HepG2 (cell line): ENCODE measurements at regions not wholly inside any gene's neighbourhood (a gene's known extent, or its start where the extent isn't known, plus 50 kb on each side); places are given as distances from the start of the nearest gene placed in this dataset.

Source experiments
- ATAC-seq: fragments of 200-7000 bp; cut with Tn5 transposase; 3 replicates; pipeline ENCODE4 v1.9.1; 2020; ENCODE audit warnings: mild to moderate bottlenecking, moderate library complexity
- BruUV-seq: library from RNA; stranded (reverse); fragments of 400-500 nt; replicated peaks from 2 replicates; lab custom pipeline; 2021; lab: Mats Ljungman, UMichigan
- CTCF ChIA-PET: fragments of 300-600 bp; formaldehyde crosslinking; extraction: SDS; loops from one replicate; lab custom pipeline; 2021; ENCODE audit warnings: low total read pairs, inconsistent platforms, low intra/inter-chr PET ratio; lab: Yijun Ruan, JAX
- POLR2A ChIA-PET: fragments of 350-600 bp; sonication (Branson Sonifier 250); formaldehyde crosslinking; loops from one replicate; lab custom pipeline; 2020; ENCODE audit warnings: antibody characterized with exemption, inconsistent platforms; lab: Yijun Ruan, JAX
- DNase-seq: peaks from one replicate; pipeline ENCODE4 v3.0.0-alpha.2; 2015; ENCODE audit warnings: low spot score
- FAIRE-seq: peaks from 3 replicates; lab custom pipeline; 2011; peaks lifted over from hg19 to GRCh38; lab: Jason Lieb, UNC
- H2AFZ ChIP-seq: one replicate; pipeline ENCODE4 v1.6.1; 2011; ENCODE audit warnings: low read length, inconsistent platforms
- H3K27ac ChIP-seq: fragments of 300-600 bp; 3 replicates; pipeline ENCODE4 v1.8.0; 2011; ENCODE audit warnings: mixed run types, mild to moderate bottlenecking, mixed read lengths, low read length, inconsistent platforms; ENCODE audit not compliant: insufficient read depth; ENCODE audit errors: extremely low read length
- H3K27me3 ChIP-seq, 2 experiments: fragments of 200-600 bp in 1 of 2; 2 replicates in 1 of 2; 3 replicates in 1 of 2; pipeline versions ENCODE4 v1.6.0 to v1.8.0; 2011; ENCODE audit warnings: low read length in 2 of 2, mild to moderate bottlenecking in 2 of 2, moderate library complexity in 2 of 2, inconsistent platforms in 1 of 2; ENCODE audit not compliant: insufficient read depth in 2 of 2, control insufficient read depth in 1 of 2
- H3K36me3 ChIP-seq, 2 experiments: fragments of 200-600 bp in 1 of 2; replicated peaks in 1 of 2; 2 replicates in 1 of 2; 3 replicates in 1 of 2; pipeline versions ENCODE4 v1.5.1 to v1.8.0; 2011; ENCODE audit warnings: low read length in 2 of 2, inconsistent platforms in 1 of 2; ENCODE audit not compliant: insufficient read depth in 2 of 2, control insufficient read depth in 1 of 2
- H3K4me1 ChIP-seq: 2 replicates; pipeline ENCODE4 v1.5.1; 2012; ENCODE audit warnings: low read length, inconsistent platforms; ENCODE audit not compliant: insufficient read depth
- H3K4me2 ChIP-seq: 2 replicates; pipeline ENCODE4 v1.6.0; 2011; ENCODE audit warnings: low read depth, low read length, inconsistent platforms
- H3K4me3 ChIP-seq, 3 experiments: fragments of 200-600 bp in 1 of 3; sonication (generic), shearing (Covaris generic) in 1 of 3; replicated peaks in 1 of 3; 2 replicates each; pipeline ENCODE4 v1.5.1; 2011 to 2016; ENCODE audit warnings: low read length in 3 of 3, inconsistent platforms in 2 of 3, low read depth in 2 of 3, mild to moderate bottlenecking in 2 of 3, control low read depth in 1 of 3, mixed read lengths in 1 of 3; ENCODE audit not compliant: insufficient read depth in 1 of 3
- H3K79me2 ChIP-seq: one replicate; pipeline ENCODE4 v1.6.1; 2011; ENCODE audit warnings: low read length, inconsistent platforms; ENCODE audit not compliant: insufficient read depth
- H3K9ac ChIP-seq: 2 replicates; pipeline ENCODE4 v1.6.0; 2011; ENCODE audit warnings: mild to moderate bottlenecking, low read depth, low read length, inconsistent platforms; ENCODE audit not compliant: insufficient read depth
- H3K9me3 ChIP-seq: 2 replicates; pipeline ENCODE4 v1.5.1; 2012; ENCODE audit warnings: mild to moderate bottlenecking, low read length
- H4K20me1 ChIP-seq: 2 replicates; pipeline ENCODE4 v1.6.0; 2011; ENCODE audit warnings: inconsistent platforms, mild to moderate bottlenecking, low read length, moderate library complexity; ENCODE audit not compliant: insufficient read depth
- ARID4A ChIP-seq: sonication (generic); formaldehyde crosslinking; IDR thresholded peaks from 2 replicates; pipeline ENCODE4 v1.5.0; 2020; ENCODE audit warnings: mild to moderate bottlenecking, missing genetic modification reagents, borderline replicate concordance
- ELF4 ChIP-seq: sonication (generic); formaldehyde crosslinking; IDR thresholded peaks from 2 replicates; pipeline ENCODE4 v1.5.0; 2020; ENCODE audit warnings: missing genetic modification reagents, mild to moderate bottlenecking, moderate library complexity, borderline replicate concordance
- FOSL2 ChIP-seq: sonication (generic); formaldehyde crosslinking; IDR thresholded peaks from 2 replicates; pipeline ENCODE4 v1.4.0; 2020; ENCODE audit warnings: missing genetic modification reagents
- IRF2 ChIP-seq: IDR thresholded peaks from 2 replicates; pipeline ENCODE4 v1.6.1; 2018; ENCODE audit warnings: missing genetic modification reagents, missing compliant biosample characterization
- MTF2 ChIP-seq: sonication (generic); formaldehyde crosslinking; IDR thresholded peaks from 2 replicates; pipeline ENCODE4 v1.5.0; 2020; ENCODE audit warnings: missing genetic modification reagents, borderline replicate concordance
- PCBP1 ChIP-seq: fragments of 200-400 bp; formaldehyde crosslinking; IDR thresholded peaks from 2 replicates; pipeline ENCODE4 v1.6.1; 2017; ENCODE audit warnings: mild to moderate bottlenecking, low read depth, low read length, borderline replicate concordance
- THAP8 ChIP-seq: sonication (generic); formaldehyde crosslinking; IDR thresholded peaks from 2 replicates; pipeline ENCODE4 v1.5.1; 2020; ENCODE audit warnings: missing genetic modification reagents, mild to moderate bottlenecking, borderline replicate concordance
- ZBTB37 ChIP-seq: sonication (generic); formaldehyde crosslinking; IDR thresholded peaks from 2 replicates; pipeline ENCODE4 v1.4.0; 2020; ENCODE audit warnings: mild to moderate bottlenecking, missing genetic modification reagents
- ZFAT ChIP-seq: sonication (generic); formaldehyde crosslinking; conservative IDR thresholded peaks from 2 replicates; pipeline ENCODE4 v1.8.1; 2023; ENCODE audit warnings: missing genetic modification reagents, inconsistent platforms
- ZFP1 ChIP-seq: IDR thresholded peaks from 2 replicates; pipeline ENCODE4 v1.6.1; 2016
- ZNF337 ChIP-seq: sonication (generic); formaldehyde crosslinking; IDR thresholded peaks from 2 replicates; pipeline ENCODE4 v1.5.1; 2020; ENCODE audit warnings: missing genetic modification reagents, low read depth, mild to moderate bottlenecking, borderline replicate concordance
- ZNF382 ChIP-seq: sonication (generic); formaldehyde crosslinking; IDR thresholded peaks from 2 replicates; pipeline ENCODE4 v1.5.0; 2020; ENCODE audit warnings: missing genetic modification reagents, mild to moderate bottlenecking, borderline replicate concordance
- ZNF781 ChIP-seq: sonication (generic); formaldehyde crosslinking; IDR thresholded peaks from 2 replicates; pipeline ENCODE4 v1.5.1; 2020; ENCODE audit warnings: borderline replicate concordance, mild to moderate bottlenecking, missing genetic modification reagents; ENCODE audit errors: not compliant biosample characterization
- WGBS: methylation state at CpG from one replicate; pipeline ENCODE4 v1.1.6; 2017; ENCODE audit warnings: low lambda C conversion rate; 5-methylcytosine and 5-hydroxymethylcytosine counted together
- in situ Hi-C: cut with HindIII; loops from 2 replicates; pipeline ENCODE4 v1.10.0; 2017; ENCODE audit warnings: low pct_unique_long_range_greater_than_20kb; ENCODE audit not compliant: extremely low pct_ligation_motif_present
- intact Hi-C: fragments of 100-400 bp; cut with micrococcal nuclease; formaldehyde crosslinking; loops from one replicate; pipeline ENCODE4 v1.10.0; 2022; ENCODE audit not compliant: unreplicated experiment

GRCh38 chr10:126730856-126731609 lies 60.5 kb upstream of the C10orf90 start:
- H3K4me1 ChIP-seq, result 0 out of 2 replicates have a peak, but pooled peaks cover 8% of the 10 kb centered on the region
- POLR2A ChIA-PET, result no interaction called here
- no peaks in the 10 kb centered on the region for H3K27me3 ChIP-seq
- in situ Hi-C loops (no loop called here), intact Hi-C loops (no loop called here)
- H3K9ac ChIP-seq, result no peak overlapping the region
- H3K27ac ChIP-seq, result no peak overlapping the region
- H4K20me1 ChIP-seq, result no peaks in the 10 kb centered on the region
- no peak for FAIRE-seq
- BruUV-seq, result no TSS peak
- no peak for ATAC-seq
- no peak for DNase-seq
- H3K9me3 ChIP-seq, result no peaks in the 10 kb centered on the region
- WGBS, result 46% methylated on average over 4 of the region's 4 CpGs
- H2AFZ ChIP-seq, result no peak overlapping the region
- H3K4me3 ChIP-seq, result no peak overlapping the region
- H3K79me2 ChIP-seq, result no peaks in the 10 kb centered on the region
- TF ChIP-seq ARID4A (CRISPR knock-in tag) (no peak), ZFP1 (CRISPR knock-in tag) (no peak), ZNF337 (CRISPR knock-in tag) (no peak), THAP8 (CRISPR knock-in tag) (no peak), FOSL2 (CRISPR knock-in tag) (no peak), PCBP1 (no peak), IRF2 (no peak), ELF4 (no peak), ZBTB37 (no peak), ZNF382 (CRISPR knock-in tag) (no peak), ZFAT (no peak), ZNF781 (CRISPR knock-in tag) (no peak), MTF2 (CRISPR knock-in tag) (no peak)
- no peak overlapping the region for H3K4me2 ChIP-seq
- CTCF ChIA-PET, result no interaction called here
- no peaks in the 10 kb centered on the region for H3K36me3 ChIP-seq
